HepG2 (cell line): ENCODE measurements at regions not wholly inside any gene's neighbourhood (a gene's known extent, or its start where the extent isn't known, plus 50 kb on each side); places are given as distances from the start of the nearest gene placed in this dataset.

Source experiments
- ARID3A ChIP-seq: IDR thresholded peaks from 2 replicates; pipeline ENCODE4 v1.6.1; 2012; ENCODE audit warnings: low read depth, low read length, improper control_type of control experiment
- ELF3 ChIP-seq: IDR thresholded peaks from 2 replicates; pipeline ENCODE4 v1.6.1; 2016; ENCODE audit warnings: missing genetic modification reagents, missing compliant biosample characterization
- MAF1 ChIP-seq: sonication (generic); formaldehyde crosslinking; IDR thresholded peaks from 2 replicates; pipeline ENCODE4 v1.5.0; 2020; ENCODE audit warnings: missing genetic modification reagents, borderline replicate concordance
- NBN ChIP-seq: fragments of 450-650 bp; conservative IDR thresholded peaks from 2 replicates; pipeline ENCODE4 v1.6.1; 2017
- NKX3-1 ChIP-seq: sonication (generic); formaldehyde crosslinking; IDR thresholded peaks from 2 replicates; pipeline ENCODE4 v1.5.0; 2020; ENCODE audit warnings: missing genetic modification reagents
- RBM22 ChIP-seq: fragments of 200-400 bp; formaldehyde crosslinking; optimal IDR thresholded peaks from 2 replicates; pipeline ENCODE3; 2017; ENCODE audit warnings: mild to moderate bottlenecking, low read length, moderate library complexity
- SRSF1 ChIP-seq: fragments of 200-400 bp; formaldehyde crosslinking; optimal IDR thresholded peaks from 2 replicates; pipeline ENCODE3; 2017; ENCODE audit warnings: mild to moderate bottlenecking, low read depth, low read length, moderate library complexity
- TFE3 ChIP-seq: IDR thresholded peaks from 2 replicates; pipeline ENCODE4 v1.6.1; 2016
- TMF1 ChIP-seq: sonication (generic); formaldehyde crosslinking; IDR thresholded peaks from 2 replicates; pipeline ENCODE4 v1.8.1; 2022; ENCODE audit warnings: low read depth, missing genetic modification reagents
- ZBTB20 ChIP-seq: sonication (generic); formaldehyde crosslinking; IDR thresholded peaks from 2 replicates; pipeline ENCODE4 v1.8.1; 2023; ENCODE audit warnings: missing genetic modification reagents, low read depth, mild to moderate bottlenecking, borderline replicate concordance
- ZNF12 ChIP-seq: sonication (generic); formaldehyde crosslinking; IDR thresholded peaks from 2 replicates; pipeline ENCODE4 v1.5.0; 2020; ENCODE audit warnings: missing genetic modification reagents
- ZNF207 ChIP-seq: fragments of 450-650 bp; IDR thresholded peaks from 2 replicates; pipeline ENCODE4 v1.6.1; 2016; ENCODE audit warnings: antibody characterized with exemption, borderline replicate concordance
- ZNF251 ChIP-seq: sonication (generic); formaldehyde crosslinking; IDR thresholded peaks from 2 replicates; pipeline ENCODE4 v1.9.0; 2021; ENCODE audit warnings: mild to moderate bottlenecking, missing genetic modification reagents
- ZNF3 ChIP-seq: IDR thresholded peaks from 2 replicates; pipeline ENCODE4 v1.7.0; 2017; ENCODE audit warnings: inconsistent platforms
- ZNF570 ChIP-seq: sonication (generic); formaldehyde crosslinking; IDR thresholded peaks from 2 replicates; pipeline ENCODE4 v1.4.0; 2020; ENCODE audit warnings: mild to moderate bottlenecking, missing genetic modification reagents, borderline replicate concordance
- ZNF674 ChIP-seq: sonication (generic); formaldehyde crosslinking; IDR thresholded peaks from 2 replicates; pipeline ENCODE4 v1.5.0; 2020; ENCODE audit warnings: low read depth, mild to moderate bottlenecking, missing genetic modification reagents
- TF ChIP-seq, protein P1 (sequence below), 2 experiments: fragments of 450-650 bp in 1 of 2; sonication (generic) in 1 of 2; formaldehyde crosslinking in 1 of 2; IDR thresholded peaks; 2 replicates each; pipeline versions ENCODE4 v1.6.1 to v1.8.0; 2016 to 2022; ENCODE audit warnings: antibody characterized with exemption in 1 of 2, mild to moderate bottlenecking in 1 of 2, missing genetic modification reagents in 1 of 2

DNA sequence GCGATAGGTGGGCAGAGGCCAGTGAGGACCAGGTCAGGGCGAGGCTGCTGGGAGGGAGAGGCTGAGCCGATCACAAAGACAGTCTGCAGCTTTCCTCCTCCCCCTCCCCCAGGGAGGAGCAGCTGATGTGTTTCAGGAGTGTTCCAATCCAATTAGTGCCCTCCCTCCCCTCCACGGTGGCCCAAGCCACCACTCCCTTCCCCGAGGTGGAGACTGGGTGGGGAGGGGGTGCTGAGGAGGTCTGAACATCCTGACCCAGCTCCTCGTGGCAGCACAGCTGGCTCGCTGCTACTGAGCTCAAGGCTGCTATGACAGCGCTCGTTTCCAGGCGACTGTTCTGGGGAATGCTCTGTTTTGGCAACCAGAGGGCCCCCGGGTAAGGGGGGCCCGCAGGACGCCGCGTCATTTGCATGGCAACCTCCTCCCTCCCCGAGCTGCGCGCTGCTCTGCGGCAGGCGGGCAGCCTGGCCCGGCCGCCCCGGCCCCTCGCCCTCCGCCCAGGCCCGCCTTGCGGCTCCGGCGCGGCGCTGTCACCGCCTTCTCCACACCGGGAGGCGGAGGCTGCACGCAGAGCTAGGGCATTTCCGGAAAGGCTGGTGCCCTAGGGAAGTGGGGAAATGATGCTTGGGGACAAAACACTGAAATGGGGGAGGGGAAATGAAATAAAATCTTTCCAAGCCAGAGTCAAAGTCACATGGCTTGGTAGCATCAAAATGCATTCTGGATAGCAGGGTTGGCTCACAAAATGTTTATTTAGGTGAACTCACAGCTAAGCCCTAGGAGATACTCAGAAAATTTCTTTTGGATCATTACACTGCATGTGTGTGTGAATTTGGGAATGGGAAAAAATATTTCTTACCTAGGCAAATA lies 67.4 kb upstream of the PIM1 start (continued):
- TF ChIP-seq, protein P1, sequence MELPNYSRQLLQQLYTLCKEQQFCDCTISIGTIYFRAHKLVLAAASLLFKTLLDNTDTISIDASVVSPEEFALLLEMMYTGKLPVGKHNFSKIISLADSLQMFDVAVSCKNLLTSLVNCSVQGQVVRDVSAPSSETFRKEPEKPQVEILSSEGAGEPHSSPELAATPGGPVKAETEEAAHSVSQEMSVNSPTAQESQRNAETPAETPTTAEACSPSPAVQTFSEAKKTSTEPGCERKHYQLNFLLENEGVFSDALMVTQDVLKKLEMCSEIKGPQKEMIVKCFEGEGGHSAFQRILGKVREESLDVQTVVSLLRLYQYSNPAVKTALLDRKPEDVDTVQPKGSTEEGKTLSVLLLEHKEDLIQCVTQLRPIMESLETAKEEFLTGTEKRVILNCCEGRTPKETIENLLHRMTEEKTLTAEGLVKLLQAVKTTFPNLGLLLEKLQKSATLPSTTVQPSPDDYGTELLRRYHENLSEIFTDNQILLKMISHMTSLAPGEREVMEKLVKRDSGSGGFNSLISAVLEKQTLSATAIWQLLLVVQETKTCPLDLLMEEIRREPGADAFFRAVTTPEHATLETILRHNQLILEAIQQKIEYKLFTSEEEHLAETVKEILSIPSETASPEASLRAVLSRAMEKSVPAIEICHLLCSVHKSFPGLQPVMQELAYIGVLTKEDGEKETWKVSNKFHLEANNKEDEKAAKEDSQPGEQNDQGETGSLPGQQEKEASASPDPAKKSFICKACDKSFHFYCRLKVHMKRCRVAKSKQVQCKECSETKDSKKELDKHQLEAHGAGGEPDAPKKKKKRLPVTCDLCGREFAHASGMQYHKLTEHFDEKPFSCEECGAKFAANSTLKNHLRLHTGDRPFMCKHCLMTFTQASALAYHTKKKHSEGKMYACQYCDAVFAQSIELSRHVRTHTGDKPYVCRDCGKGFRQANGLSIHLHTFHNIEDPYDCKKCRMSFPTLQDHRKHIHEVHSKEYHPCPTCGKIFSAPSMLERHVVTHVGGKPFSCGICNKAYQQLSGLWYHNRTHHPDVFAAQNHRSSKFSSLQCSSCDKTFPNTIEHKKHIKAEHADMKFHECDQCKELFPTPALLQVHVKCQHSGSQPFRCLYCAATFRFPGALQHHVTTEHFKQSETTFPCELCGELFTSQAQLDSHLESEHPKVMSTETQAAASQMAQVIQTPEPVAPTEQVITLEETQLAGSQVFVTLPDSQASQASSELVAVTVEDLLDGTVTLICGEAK (IDR thresholded peaks at IDR 0.05) = no peak
- TF ChIP-seq, protein P1 (CRISPR knock-in tag; IDR thresholded peaks at IDR 0.05) = no peak
- TF ChIP-seq ZNF674 (CRISPR knock-in tag) (0 out of 2 replicates have a peak, but pooled peaks have one; percentile 21), MAF1 (CRISPR knock-in tag) (0 out of 2 replicates have a peak, but pooled peaks have one; percentile 7), ELF3 (CRISPR knock-in tag) (peak; percentile 95), ZNF207 (no peak), ZNF12 (0 out of 2 replicates have a peak, but pooled peaks have one; percentile 26), TFE3 (CRISPR knock-in tag) (peak; percentile 71), ZNF251 (CRISPR knock-in tag) (no peak), NBN (no peak), ZBTB20 (CRISPR knock-in tag) (no peak; the same call in 1 of the 2 replicates), ARID3A (peak; percentile 69; the same call in 1 of the 2 replicates), SRSF1 (peak; percentile 85), TMF1 (no peak), ZNF3 (no peak), NKX3-1 (CRISPR knock-in tag) (0 out of 2 replicates have a peak, but pooled peaks have one; percentile 12), RBM22 (no peak), ZNF570 (peak; percentile 49; the same call in 1 of the 2 replicates)
